GM18508 (cell line): ENCODE measurements at regions not wholly inside any gene's neighbourhood (a gene's known extent, or its start where the extent isn't known, plus 50 kb on each side); places are given as distances from the start of the nearest gene placed in this dataset.

Experiments used
- ATAC-seq: cut with Tn5 transposase; IDR thresholded peaks from one replicate; pipeline ENCODE4 v1.9.1; 2021; ENCODE audit warnings: moderate number of reproducible peaks; ENCODE audit not compliant: insufficient read depth, unreplicated experiment

- no peak for ATAC-seq
These were observed 103.8 kb downstream of the GTPBP8 start for GRCh38 chr3:113094337-113095221.

- no peak for ATAC-seq
These were observed 105.6 kb downstream of the GTPBP8 start for GRCh38 chr3:113096188-113096892.

- no peak for ATAC-seq
These were observed 107.2 kb downstream of the GTPBP8 start for GRCh38 chr3:113097960-113098447.

GRCh38 chr3:113100063-113100462 lies 109.3 kb downstream of the GTPBP8 start:
- no peak for ATAC-seq

GRCh38 chr3:113103588-113103987 lies 107.8 kb upstream of the BOC start:
- no peak for ATAC-seq

GRCh38 chr3:113104357-113105092 lies 106.8 kb upstream of the BOC start:
- ATAC-seq, result no peak

- ATAC-seq, result no peak
These were observed 106.3 kb upstream of the BOC start for GRCh38 chr3:113105093-113105449.

- no peak for ATAC-seq
These were observed 105.2 kb upstream of the BOC start for GRCh38 chr3:113105966-113106660.

- no peak for ATAC-seq
These were observed 101.1 kb upstream of the BOC start for GRCh38 chr3:113110267-113110666.

- ATAC-seq, result no peak
These were observed 100.2 kb upstream of the BOC start for GRCh38 chr3:113111011-113111707.

GRCh38 chr3:113113361-113113760 lies 98.0 kb upstream of the BOC start:
- ATAC-seq, result no peak

GRCh38 chr3:113117511-113118234 lies 93.7 kb upstream of the BOC start:
- no peak for ATAC-seq

GRCh38 chr3:113118336-113118735 lies 93.0 kb upstream of the BOC start:
- no peak for ATAC-seq

GRCh38 chr3:113124256-113124830 lies 87.0 kb upstream of the BOC start:
- ATAC-seq, result no peak

GRCh38 chr3:113125951-113126350 lies 85.4 kb upstream of the BOC start:
- ATAC-seq, result no peak

GRCh38 chr3:113128386-113129015 lies 82.9 kb upstream of the BOC start:
- no peak for ATAC-seq

- no peak for ATAC-seq
These were observed 82.2 kb upstream of the BOC start for GRCh38 chr3:113129168-113129567.

GRCh38 chr3:113132571-113132996 lies 78.8 kb upstream of the BOC start:
- no peak for ATAC-seq
